ENCODE measurements at regions not wholly inside any gene's neighbourhood (a gene's known extent, or its start where the extent isn't known, plus 50 kb on each side); places are given as distances from the start of the nearest gene placed in this dataset.
"Not testable (repeated sequence)": the region's sequence is repeated elsewhere in the genome, so short reads cannot be mapped to it uniquely, and the experiment has no call there.

DNA sequence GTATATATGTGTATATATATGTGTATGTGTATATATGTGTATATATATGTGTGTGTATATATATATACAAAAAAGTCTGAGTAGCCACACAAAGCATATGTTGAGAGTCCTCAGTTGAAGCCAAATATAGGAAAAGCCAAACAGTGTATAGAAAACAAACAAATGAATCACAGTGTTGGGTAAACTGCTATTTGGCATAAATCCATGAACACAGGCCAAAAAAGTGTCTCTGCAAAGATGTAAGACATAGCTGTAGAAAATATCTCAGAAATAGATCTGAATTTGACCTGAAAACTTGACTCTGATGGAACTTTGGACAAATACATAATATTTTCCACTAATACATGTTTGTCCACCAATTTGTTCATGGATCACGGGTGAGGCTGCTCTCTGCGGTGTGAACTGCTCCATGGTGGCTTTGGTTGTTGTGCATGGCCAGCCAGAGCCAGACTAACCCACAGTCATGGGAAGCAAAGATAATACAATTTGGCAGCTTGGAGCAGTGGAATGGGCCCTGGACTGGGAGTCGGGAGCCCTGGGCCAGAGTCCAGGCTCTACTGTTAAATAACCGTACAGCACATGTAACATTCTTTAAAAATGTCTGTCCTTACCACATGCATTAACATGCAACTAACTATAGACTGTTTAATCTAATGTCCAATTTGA lies 76.9 kb upstream of the EED start:
- DNase-seq (ENCODE audit: low read depth in 2 of 2), result no peak

DNA sequence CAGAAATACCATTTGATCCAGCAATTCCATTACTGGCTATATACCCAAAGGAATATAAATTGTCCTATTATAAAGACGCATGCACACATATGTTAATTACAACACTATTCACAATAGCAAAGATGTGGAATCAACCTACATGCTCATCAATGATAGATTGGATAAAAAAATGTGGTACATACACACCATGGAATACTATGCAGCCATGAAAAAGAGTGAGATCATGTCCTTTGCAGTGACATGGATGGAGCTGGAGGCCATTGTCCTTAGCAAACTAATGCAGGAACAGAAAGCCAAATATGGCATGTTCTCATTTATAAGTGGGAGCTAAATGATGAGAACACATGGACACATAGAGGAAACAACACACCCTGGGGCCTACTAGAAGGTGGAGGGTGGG lies 78.3 kb upstream of the EED start:
- not testable (repeated sequence) for DNase-seq (ENCODE audit: low read depth in 2 of 2)

DNA sequence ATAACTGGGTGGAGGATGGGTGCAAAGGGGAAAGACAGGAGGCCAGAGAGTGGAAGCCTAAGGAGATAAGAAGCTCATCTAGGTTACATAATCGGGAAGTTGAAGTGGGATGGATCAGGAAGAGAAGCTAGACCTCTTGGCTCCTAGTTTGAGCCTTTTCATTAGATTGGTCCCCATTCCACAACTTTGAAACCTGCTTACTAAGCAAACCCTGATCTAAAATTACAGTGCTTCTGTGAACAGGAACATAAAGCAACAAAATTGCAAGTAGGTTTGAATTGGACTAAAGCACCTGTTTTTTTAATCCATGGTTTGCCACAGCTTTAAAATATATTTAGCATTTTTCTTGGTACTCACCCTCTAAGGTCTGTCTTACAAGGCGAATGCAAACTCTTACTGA lies 80.4 kb upstream of the EED start:
- DNase-seq (ENCODE audit: low read depth in 2 of 2), result no peak

DNA sequence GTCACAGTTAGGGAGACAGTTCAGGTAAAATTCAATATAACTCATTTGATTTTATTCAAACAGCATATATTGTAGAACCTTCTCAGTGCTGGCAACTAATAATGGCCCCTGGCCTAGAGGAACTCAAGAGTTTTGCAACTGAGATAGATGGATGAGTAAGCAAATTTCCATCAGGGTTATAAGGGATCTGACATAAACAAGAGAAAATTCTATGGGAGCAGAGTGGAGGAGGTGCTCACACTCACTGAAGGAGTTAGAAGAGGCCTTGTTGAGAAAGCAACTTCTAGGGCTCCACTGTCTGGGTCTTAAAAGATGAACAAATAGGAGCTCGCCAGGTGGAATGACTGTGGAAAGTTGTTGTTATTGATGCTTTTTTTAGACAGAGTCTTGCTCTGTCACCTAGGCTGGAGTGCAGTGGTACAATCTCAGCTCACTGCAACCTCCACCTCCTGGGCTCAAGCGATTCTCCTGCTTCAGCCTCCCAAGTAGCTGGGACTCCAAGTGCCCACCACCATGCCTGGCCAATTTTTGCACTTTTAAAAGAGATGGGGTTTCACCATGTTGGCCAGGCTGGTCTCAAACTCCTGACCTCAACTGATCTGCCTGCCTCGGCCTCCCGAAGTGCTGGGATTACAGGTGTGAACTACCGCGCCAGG lies 81.2 kb upstream of the EED start:
- DNase-seq (ENCODE audit: low read depth in 2 of 2), result not testable (repeated sequence)

DNA sequence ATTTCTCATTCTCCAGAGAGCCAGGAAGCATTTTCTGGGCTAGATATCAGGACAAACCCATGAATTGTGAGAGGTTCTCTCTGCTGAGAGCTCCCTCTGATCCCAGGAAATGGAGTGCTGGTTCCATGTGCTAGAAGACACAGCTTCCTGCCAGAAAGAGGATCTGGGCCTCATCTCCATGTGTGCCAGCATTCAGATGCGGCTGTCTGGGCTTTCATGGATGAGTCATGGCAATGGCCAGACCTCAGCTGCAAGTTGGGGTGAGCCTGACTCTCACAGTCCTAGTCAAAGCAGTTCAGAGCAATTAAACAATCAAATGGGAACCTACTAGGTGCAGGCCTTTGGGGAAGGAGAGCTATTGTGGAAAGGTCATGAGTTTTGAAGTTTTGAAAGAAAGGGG lies 82.3 kb upstream of the EED start:
- no peak for DNase-seq (ENCODE audit: low read depth in 2 of 2)

DNA sequence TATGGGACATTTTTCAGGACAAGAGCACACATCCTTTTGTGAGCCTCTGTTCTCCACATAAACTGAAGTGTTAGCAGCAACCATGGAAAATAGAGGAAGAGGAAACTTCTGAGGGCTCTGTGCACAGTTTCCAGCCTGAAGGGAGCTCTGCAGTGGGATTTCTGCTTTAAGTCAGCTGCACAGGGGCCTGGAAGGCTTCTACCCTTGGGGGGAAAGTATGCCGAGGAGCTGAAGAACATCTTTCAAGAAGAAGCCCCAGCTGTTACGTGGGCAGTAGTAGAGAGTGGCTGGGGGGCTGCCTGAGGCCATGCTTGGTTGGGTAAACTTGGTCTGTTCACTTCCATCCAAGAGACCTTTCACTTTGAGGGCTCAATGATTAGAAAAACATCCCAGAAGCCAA lies 82.7 kb upstream of the EED start:
- no peak for DNase-seq (ENCODE audit: low read depth in 2 of 2)

DNA sequence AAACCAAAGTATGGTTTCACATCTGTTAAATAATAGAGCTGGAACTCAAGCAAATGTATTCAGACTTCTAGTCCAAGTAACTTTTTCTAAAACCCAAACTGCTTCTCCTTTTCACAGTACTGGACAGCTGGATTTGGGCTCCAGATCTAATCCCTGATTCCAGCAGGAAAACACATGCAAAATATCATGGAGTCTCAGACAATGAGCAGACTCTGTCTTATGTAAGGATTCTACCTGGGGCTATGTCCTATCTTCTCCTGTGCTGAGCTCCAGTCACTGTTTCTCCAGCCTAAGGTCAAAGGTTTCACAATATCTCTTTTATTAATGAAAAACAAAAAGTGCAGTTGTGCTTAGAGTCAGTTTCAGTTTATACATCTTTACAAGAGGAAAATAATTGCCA lies 83.2 kb upstream of the EED start:
- no peak for DNase-seq (ENCODE audit: low read depth in 2 of 2)

DNA sequence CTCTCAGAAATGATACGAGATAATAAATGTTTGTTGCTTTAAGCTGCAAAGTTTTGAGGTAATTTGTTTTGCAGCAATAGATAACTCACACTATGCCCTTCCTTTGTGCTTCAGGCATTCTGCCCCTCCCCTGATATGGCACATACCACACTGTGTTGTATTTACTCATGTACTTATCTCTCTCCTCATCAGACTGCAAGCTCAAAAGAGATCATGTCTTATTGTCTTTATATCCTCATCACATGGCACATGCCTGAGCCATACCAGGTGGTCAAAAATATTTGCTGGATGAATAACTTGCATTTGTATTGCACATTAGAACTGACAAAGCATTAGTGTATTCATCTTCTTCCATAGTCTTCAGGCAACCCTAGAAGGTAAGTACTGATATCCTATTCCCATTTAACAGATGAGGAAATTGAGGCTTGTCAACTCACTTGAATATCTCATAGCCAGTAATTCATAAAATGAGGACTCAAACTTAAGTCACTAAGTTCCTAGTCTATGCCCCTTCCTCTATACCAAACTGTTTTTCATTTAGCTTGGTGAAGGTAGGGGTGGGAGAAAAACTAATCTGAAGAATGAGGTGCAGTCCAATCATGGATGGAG lies 83.9 kb upstream of the EED start:
- DNase-seq (ENCODE audit: low read depth in 2 of 2), result no peak

DNA sequence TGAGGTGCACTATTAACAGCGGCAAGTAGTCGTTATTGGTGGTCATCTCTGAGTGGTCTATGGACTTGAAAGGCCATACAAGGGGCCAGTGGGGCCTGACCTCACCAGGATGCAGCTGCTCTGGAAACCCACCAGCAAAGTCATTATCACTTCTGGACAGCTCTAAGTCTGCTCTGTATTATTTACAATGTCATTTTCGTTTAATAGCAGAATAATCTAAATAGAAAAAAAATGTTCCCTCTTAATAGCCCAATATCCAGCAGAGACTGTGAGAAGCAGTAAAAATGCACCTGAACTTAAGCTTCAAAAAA lies 85.0 kb upstream of the EED start:
- no peak for DNase-seq (ENCODE audit: low read depth in 2 of 2)

DNA sequence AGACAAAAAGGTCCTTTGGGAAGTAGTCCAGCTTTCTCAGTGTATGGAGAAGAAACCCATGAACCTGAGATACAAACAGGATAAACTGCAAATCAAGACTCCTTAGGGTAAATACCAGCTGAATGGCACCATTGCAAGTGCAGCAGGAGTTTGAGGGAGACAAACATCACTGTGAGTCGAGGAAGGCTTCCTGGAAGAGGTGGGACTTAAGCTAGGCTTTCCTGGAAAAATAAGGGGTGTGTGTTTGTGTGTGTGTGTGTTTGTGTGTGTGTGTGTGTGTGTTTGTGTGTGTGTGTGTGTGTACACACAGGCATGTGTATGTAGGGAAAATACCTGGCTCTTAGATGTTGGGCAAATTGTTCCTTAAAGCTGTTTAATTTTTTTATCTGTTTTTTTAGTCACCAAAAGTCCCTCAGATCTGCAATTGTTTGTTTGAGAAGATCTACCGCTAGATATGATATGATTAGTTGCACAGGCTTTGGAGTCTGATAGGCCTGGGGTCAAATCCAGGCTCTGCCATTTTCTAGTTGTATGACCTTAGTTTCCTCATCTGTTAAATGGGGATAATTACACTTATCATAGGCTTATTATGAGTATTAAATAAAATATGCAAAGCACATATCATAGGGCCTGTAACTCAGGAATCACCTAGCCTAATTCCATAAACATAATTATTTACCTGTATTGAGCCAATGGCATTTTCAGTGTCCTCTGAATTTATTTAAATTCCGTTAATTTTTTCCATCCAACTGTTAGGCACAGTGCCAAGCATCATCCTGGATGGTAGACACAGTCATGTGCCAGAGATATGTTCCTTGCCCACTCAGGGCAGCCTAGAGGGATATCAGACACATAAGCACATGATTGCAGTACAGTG lies 85.6 kb upstream of the EED start:
- no peak for DNase-seq (ENCODE audit: low read depth in 2 of 2)

DNA sequence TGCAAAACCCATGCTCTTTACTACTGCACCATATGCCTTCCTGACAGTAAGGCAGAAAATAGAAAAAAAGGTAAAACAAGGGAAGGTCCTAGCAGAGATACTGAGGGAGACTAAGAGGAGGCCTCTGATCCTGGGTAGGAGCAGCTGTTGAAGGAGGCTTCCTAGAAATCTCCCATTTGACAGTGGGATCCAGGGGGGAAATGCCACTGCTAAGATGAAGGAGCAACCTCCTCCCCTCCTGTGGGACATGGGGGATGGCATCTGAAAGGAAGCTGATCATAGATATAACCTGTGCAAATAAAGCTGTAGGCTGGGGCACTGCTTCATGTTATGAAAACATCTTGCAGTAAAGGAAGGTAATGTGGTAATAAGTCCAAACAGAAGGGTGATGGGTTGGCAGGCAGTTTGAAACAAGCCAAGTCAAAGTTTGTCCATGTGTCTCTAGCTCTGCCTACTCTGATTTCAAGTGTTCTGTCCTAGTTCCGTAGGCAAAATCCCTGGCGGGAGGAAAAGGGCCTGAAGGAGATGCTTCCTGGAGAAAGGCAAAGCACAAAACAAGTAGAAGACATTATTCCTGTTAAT lies 86.7 kb upstream of the EED start:
- no peak for DNase-seq (ENCODE audit: low read depth in 2 of 2)

DNA sequence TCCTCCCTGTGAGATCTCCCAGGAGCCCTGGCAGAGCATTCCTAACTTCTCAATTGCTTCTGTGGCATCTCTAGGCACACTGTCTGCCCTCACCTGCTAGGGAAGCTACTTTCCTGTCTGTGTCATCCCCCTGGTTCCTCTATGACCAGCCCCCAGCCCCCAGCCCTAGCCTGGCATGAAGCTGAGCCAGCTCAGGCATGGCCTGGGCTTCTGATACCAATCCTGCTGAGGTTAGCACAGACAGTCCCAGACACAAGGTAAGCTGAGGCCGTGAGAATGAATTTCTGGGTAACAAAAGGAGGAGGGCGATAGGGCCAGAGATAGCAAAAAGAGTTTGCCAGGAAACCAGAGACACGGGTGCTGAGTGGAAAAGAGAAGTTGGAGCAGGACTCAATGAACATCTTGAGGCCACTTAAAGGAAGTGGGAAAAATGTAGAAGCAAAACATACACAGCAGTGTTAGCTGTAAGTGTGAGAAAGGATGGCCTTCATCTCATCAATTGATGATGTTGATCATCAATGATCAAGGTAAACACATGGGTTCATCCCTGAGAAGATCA lies 87.6 kb upstream of the PICALM start:
- no peak for DNase-seq (ENCODE audit: low read depth in 2 of 2)

DNA sequence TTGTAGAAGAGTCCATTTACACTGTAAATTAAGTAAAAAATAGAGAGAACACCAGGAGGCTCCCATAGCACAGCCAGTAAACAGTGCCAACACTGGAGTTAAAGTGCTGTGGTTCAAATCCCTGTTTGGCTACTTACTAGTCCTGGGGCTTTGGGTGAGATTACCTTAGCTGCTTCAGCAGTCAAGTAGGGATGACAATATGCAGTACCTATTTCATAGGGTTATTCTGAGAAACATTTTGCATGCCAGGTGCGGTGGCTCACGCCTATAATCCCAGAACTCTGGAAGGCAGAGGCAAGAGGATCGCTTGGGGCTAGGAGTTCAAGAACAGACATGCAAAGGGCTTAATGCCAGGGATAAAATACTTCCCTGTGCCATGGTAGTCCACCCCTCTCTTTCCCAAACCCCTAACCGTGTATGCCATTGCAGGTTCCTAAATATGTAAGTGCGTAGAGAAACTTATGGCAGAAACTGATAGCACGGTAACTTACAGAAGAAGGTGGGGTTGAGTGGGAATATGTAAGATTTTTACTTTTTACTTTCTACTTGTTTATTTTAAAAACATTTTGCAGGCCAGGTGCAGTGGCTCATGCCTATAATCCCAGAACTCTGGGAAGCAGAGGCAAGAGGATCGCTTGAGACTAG lies 86.4 kb upstream of the PICALM start:
- no peak for DNase-seq (ENCODE audit: low read depth in 2 of 2)

DNA sequence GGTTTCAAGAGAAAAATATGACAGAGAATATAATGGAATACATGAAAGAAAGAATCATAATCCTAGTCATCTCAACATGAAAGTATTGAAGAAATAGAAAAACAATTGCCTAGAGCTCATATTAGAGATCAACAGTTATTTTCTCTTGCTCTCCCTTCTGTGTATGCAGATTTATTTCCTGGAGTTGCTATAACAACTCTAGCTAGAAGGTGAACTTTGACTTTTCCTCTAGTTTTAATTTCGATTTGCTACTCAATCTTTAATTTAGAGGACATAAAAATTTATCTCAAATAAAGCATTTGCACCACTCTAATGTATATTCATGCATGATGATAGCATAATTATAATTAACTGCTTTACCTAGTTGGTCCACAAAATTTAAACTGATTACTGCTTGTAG lies 84.6 kb upstream of the PICALM start:
- DNase-seq (ENCODE audit: low read depth in 2 of 2), result no peak

DNA sequence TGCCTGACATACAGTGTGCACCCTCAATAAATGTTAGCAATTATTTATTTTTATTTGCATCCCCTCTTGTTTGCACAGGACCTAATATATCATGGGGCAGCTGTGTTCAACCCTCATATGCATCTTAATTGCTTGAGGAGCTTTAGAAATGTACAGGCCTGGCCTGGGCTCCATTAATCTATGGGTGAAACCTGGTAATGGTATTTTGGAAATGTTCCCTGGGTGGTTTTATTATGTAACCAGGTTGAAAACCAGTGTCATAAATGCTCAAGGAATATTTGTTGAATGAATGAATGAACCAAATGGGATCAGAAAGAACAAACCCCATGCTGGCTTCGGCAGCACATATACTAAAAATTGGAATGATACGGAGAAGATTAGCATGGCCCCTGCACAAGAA lies 84.0 kb upstream of the PICALM start:
- DNase-seq (ENCODE audit: low read depth in 2 of 2), result no peak

DNA sequence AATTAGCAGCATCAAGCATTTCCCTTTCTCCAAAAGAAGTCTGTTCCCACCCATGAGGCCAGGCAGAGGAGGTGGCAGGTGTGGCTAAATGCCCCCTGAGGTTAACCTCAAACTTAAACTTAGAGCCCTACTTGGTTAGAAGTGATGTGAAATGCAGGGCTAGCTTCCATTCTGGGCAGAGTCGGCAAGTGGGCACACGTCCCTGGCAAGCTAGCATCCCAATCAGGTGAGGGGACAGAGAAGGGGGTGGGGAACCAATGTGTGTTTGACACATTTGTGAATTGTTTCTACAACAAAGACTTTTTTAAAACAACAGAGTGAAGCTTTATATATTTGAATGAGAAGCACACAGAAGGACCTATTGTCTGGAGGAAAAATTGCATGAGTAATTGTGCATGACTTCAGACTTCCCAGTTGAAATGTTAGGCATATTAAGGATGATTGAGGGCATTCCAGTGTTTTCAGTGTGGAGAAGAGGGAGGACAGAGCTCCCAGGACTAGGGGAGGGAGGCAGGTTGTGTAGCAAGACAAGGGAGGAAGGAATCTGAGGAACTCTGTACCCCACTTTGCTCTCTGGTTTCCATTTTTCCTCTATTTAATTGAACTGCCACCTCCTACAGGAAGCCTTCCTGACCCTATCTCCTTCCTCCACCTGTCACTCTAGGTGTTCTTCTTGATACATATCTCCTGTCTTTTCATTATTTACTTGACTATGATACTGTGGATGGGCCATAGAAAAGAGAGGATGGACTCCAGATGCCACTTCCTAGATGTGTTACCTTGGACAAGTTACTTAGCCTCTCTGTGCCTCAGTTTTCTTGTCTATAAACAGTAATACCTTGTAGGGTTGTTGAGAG lies 83.3 kb upstream of the PICALM start:
- no peak for DNase-seq (ENCODE audit: low read depth in 2 of 2)

DNA sequence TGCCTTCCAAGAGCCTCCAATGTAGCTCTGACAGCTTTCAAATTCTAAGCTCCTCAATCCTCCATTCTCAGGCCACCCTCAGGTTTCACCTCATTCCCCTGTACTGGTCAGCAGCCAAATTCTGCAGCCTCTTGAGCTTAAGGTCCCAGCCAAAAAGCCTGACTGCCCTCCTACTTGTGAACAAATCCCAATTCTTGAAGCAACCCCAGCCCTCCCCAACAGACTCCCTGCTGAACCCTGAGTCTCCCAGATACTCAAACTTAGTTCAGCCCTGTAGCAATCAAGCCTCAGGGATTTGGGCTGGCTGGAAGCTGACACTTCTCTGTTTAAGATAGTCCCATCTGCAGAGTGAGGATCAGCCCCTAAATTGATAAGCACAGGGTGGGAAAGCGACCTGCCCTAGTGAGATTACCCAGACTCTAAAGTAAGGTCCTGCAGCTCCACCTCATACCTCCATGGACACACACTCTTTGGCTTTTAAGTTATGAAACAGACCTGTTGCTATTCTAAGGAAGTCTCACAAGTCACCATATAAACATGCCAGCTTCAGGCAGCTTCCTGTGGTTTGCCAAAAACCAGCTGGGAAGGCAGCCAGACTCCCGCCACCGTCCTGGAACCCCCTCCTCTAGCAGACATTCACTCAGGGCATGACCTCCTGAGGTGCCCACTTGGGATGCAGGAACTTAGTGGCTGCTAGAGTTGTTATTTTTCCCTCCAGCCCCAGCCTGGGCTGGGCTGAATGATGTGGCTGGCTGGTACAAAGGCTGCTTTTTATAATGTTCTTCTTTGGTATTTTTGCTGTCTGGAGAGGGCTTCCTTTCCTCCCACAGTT lies 82.5 kb upstream of the PICALM start:
- no peak for DNase-seq (ENCODE audit: low read depth in 2 of 2)

DNA sequence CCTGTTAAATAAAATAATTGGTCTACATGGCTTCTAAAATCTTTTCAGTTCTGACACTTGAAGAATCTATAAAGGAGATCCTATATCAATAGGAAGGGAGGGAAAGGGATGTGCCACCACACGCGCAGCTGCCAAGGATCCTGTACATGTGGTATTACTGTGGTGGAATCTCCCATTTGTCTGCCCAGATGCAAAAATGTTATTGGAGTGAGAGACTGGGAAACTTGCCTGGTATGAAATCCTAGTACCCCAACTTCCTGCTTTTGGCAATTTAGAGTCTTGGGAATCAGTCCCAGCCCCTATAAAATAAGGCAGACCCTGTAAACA lies 81.9 kb upstream of the PICALM start:
- no peak for DNase-seq (ENCODE audit: low read depth in 2 of 2)

DNA sequence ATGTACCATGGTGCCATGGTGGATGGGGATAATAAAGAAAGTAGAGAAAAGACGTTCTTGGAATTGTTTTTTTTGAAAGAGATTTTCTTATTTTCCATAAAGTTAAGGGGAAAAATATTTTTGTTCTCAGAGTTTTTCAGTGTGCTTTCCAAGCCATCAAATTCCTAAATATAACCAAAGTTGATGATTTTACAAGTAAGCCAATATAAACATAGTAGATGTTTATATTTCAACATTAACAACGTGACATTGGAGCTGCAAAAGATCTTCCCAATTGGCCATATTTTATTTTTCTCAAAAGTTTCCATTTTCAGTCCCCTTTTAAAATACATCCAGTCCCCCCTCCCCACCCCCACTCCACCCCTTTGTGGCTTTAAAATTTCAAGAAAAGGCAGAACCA lies 80.9 kb upstream of the PICALM start:
- DNase-seq (ENCODE audit: low read depth in 2 of 2), result no peak

DNA sequence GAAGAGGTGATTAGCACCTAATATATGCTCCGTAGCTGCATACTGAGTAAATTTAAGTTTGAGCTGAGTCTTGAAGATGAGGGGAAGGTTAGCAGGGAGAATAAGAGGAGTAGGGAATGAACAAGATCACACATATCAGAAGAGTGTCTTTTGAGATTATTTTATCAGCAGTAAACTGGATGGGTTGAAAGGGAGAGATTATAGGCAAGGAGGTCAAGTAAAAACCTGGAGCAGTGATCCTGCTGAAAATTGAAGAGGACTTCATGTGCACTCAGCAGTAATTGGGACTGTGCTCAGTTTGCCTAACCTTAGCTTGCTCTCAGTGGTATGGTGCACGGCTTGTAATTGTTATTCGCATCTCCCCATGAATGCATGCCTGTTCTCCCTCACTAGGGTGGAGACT lies 79.5 kb upstream of the PICALM start:
- DNase-seq (ENCODE audit: low read depth in 2 of 2), result no peak

Data from stimulated activated CD4-positive, alpha-beta T cell treated with anti-CD3 and anti-CD28 coated beads, Interleukin-1b, Interleukin-23, amount 100 ng/mL, for 4 hours (primary cell).